Hepatocyte (in vitro differentiated cells): ENCODE measurements at regions not wholly inside any gene's neighbourhood (a gene's known extent, or its start where the extent isn't known, plus 50 kb on each side); places are given as distances from the start of the nearest gene placed in this dataset.

Experiments
- EZH2 ChIP-seq: fragments of 200-600 bp; sonication (generic); IDR thresholded peaks from 2 replicates; pipeline ENCODE4 v1.6.1; 2016; ENCODE audit warnings: antibody characterized with exemption, mild to moderate bottlenecking, borderline replicate concordance
- EZH2phosphoT487 ChIP-seq: fragments of 200-600 bp; sonication (generic); IDR thresholded peaks from one replicate; pipeline ENCODE4 v1.6.1; 2018; ENCODE audit warnings: antibody characterized with exemption, mild to moderate bottlenecking, low read depth, moderate library complexity; ENCODE audit not compliant: unreplicated experiment, severe bottlenecking
- TF ChIP-seq, protein P1 (sequence below): fragments of 200-600 bp; sonication (generic); IDR thresholded peaks from 2 replicates; pipeline ENCODE4 v1.5.1; 2016; ENCODE audit warnings: antibody characterized with exemption, mild to moderate bottlenecking; ENCODE audit not compliant: poor library complexity

DNA sequence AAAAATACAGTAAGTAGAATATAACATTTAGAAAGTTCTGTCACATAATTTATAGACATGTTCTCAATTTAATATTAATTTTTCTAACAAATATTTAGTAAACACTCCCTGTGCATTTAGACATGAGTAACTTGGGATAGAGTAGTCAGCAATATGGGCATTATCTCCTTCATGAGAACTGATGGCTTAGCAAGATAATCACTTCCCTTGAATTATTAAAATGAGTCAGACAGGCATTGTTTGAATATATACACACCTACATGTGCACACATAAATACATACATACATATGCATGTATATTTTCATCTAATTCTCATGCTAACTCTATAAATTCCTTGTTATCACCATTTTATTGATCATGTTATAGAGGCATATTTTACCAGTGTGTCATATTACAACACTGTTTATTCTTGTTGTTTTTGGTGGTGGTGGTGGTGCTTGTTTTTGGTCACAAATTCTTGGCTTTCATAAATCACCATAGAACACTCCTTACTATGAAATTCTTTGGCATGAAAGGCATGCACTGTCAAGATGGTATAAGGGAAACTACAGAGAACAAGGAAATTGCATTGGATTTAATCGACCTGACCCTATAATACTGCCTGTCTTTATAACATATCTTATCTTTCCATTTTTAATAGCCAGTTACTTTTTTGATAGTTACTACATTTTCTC, 434.5 kb upstream of the MANEA start:
- TF ChIP-seq, protein P1, sequence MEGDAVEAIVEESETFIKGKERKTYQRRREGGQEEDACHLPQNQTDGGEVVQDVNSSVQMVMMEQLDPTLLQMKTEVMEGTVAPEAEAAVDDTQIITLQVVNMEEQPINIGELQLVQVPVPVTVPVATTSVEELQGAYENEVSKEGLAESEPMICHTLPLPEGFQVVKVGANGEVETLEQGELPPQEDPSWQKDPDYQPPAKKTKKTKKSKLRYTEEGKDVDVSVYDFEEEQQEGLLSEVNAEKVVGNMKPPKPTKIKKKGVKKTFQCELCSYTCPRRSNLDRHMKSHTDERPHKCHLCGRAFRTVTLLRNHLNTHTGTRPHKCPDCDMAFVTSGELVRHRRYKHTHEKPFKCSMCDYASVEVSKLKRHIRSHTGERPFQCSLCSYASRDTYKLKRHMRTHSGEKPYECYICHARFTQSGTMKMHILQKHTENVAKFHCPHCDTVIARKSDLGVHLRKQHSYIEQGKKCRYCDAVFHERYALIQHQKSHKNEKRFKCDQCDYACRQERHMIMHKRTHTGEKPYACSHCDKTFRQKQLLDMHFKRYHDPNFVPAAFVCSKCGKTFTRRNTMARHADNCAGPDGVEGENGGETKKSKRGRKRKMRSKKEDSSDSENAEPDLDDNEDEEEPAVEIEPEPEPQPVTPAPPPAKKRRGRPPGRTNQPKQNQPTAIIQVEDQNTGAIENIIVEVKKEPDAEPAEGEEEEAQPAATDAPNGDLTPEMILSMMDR = no peak
- TF ChIP-seq EZH2 = no peak
- TF ChIP-seq EZH2phosphoT487 = no peak
